ENCODE measurements at regions not wholly inside any gene's neighbourhood (a gene's known extent, or its start where the extent isn't known, plus 50 kb on each side); places are given as distances from the start of the nearest gene placed in this dataset.

GRCh38 chr5:179417696-179418095 is 72.4 kb upstream of the ADAMTS2 start:
- TF ChIP-seq CTCF (IDR thresholded peaks at IDR 0.05) (no peak), EZH2phosphoT487 (IDR thresholded peaks at IDR 0.05) (no peak), EZH2 (IDR thresholded peaks at IDR 0.05) (no peak)

Data from neural progenitor cell (in vitro differentiated cells).